ENCODE measurements at regions not wholly inside any gene's neighbourhood (a gene's known extent, or its start where the extent isn't known, plus 50 kb on each side); places are given as distances from the start of the nearest gene placed in this dataset.
A peak's percentile ranks its signal among the peaks of the same experiment; 100 is the strongest.
"Not testable (repeated sequence)": the region's sequence is repeated elsewhere in the genome, so short reads cannot be mapped to it uniquely, and the experiment has no call there.

- no peak for DNase-seq (ENCODE audit: low spot score)
These were observed 198.2 kb upstream of the CXorf66 start for GRCh38 chrX:140163371-140164159.

- no peak for DNase-seq (ENCODE audit: low spot score)
These were observed 192.3 kb upstream of the CXorf66 start for GRCh38 chrX:140157611-140158010.

- DNase-seq (ENCODE audit: low spot score) = no peak
These were observed 191.8 kb upstream of the CXorf66 start for GRCh38 chrX:140157143-140157542.

GRCh38 chrX:140151316-140151715 is 186.0 kb upstream of the CXorf66 start:
- no peak for DNase-seq (ENCODE audit: low spot score)

- DNase-seq (ENCODE audit: low spot score) = no peak
These were observed 184.4 kb upstream of the CXorf66 start for GRCh38 chrX:140149761-140150160.

- peak; percentile 3 for DNase-seq (ENCODE audit: low spot score)
These were observed 176.2 kb upstream of the CXorf66 start for GRCh38 chrX:140141444-140142029.

GRCh38 chrX:140138492-140138891 is 173.2 kb upstream of the CXorf66 start:
- not testable (repeated sequence) for DNase-seq (ENCODE audit: low spot score)

- not testable (repeated sequence) for DNase-seq (ENCODE audit: low spot score)
These were observed 172.7 kb upstream of the CXorf66 start for GRCh38 chrX:140138065-140138464.

GRCh38 chrX:140132937-140133336 is 167.6 kb upstream of the CXorf66 start:
- no peak for DNase-seq (ENCODE audit: low spot score)

GRCh38 chrX:140123446-140123845 is 158.1 kb upstream of the CXorf66 start:
- DNase-seq (ENCODE audit: low spot score) = no peak

- not testable (repeated sequence) for DNase-seq (ENCODE audit: low spot score)
These were observed 148.7 kb upstream of the CXorf66 start for GRCh38 chrX:140114059-140114458.

- DNase-seq (ENCODE audit: low spot score) = no peak
These were observed 144.8 kb upstream of the CXorf66 start for GRCh38 chrX:140110081-140110650.

- no peak for DNase-seq (ENCODE audit: low spot score)
These were observed 139.4 kb upstream of the CXorf66 start for GRCh38 chrX:140104760-140105159.

GRCh38 chrX:140099221-140099620 is 133.9 kb upstream of the CXorf66 start:
- DNase-seq (ENCODE audit: low spot score) = no peak

GRCh38 chrX:140092121-140092520 is 126.8 kb upstream of the CXorf66 start:
- DNase-seq (ENCODE audit: low spot score) = no peak

- no peak for DNase-seq (ENCODE audit: low spot score)
These were observed 126.0 kb upstream of the CXorf66 start for GRCh38 chrX:140091125-140091886.

GRCh38 chrX:140090800-140091124 is 125.4 kb upstream of the CXorf66 start:
- no peak for DNase-seq (ENCODE audit: low spot score)

GRCh38 chrX:140088438-140088837 is 123.1 kb upstream of the CXorf66 start:
- no peak for DNase-seq (ENCODE audit: low spot score)

GRCh38 chrX:140087875-140088274 is 122.6 kb upstream of the CXorf66 start:
- DNase-seq (ENCODE audit: low spot score) = no peak

GRCh38 chrX:140086691-140087090 is 121.4 kb upstream of the CXorf66 start:
- DNase-seq (ENCODE audit: low spot score) = no peak

GRCh38 chrX:140074851-140075250 is 109.5 kb upstream of the CXorf66 start:
- DNase-seq (ENCODE audit: low spot score) = not testable (repeated sequence)

- DNase-seq (ENCODE audit: low spot score) = no peak
These were observed 105.7 kb upstream of the CXorf66 start for GRCh38 chrX:140071037-140071436.
